T1000 (cell line): ENCODE measurements at regions not wholly inside any gene's neighbourhood (a gene's known extent, or its start where the extent isn't known, plus 50 kb on each side); places are given as distances from the start of the nearest gene placed in this dataset.

ENCODE experiments used
- DNase-seq: peaks from one replicate; lab custom pipeline; 2025; ENCODE audit warnings: mixed read lengths; lab: John Stamatoyannopoulos, UW

DNA sequence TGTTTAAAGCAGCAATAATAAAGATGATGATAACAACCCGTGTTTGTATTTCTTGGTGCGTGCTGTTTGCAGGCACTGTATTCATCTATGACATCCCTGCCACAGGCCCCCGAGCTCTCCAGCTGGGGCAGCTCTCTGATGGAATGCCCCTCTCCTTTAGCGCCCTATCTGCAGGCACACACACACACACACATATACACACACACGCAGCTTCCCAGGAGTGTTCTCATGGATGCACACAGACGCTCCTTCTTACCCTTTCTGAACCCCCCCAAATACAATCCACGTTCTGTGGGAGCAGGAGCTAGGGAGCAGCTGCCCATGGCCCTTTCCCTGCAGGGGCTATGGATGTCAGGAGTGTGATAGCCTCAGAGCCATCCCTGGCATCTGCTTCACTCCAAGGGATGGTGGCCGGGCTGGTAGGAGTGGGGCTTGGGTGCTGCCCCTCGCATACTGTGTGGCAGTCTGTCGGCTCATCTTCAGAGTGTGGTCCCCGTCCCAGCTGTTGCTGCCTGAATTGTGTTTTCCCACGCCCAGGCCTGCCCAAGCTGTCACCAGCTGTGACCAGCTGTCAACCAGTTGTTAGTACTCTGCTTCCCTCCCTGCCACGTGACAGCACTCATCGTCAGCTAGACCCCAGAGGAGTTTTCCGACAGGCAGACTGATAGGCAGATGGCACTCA, 50.8 kb upstream of the MYCN start:
- no peak for DNase-seq

DNA sequence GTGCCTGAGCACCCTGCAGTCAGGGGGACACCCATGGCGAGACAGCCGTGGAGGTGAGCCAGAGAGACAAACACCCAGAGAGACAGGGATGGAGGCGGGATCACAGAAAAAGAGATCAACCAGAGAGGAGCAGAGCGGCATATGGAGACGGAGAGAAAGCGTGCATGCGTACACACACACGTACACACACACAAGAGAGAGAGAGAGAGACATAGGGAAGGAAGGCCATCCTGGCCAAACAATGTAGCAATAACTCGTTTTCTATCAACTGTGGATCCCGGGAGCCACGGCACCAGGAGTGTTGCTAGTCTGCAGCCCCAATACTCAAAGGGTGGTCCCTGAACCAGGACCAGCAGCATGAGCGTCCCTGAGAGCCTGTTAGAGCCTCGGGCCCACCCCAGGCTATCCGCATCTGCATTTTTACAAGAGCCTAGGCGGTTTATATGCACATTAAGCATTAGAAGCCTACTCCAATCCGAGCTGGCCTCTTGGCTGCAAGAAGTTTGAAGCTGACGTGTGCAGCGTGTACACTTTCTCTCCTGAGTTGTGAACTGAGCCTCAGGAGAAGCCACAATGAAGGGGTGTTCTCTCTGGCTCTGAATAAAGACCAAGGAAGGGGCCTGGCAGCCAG, 50.1 kb upstream of the MYCN start:
- DNase-seq = no peak
